ENCODE measurements at regions not wholly inside any gene's neighbourhood (a gene's known extent, or its start where the extent isn't known, plus 50 kb on each side); places are given as distances from the start of the nearest gene placed in this dataset.

GRCh38 chr13:109393045-109393444 lies 393.3 kb downstream of the IRS2 start:
- Histone ChIP-seq H3K9me2 (ENCODE audit: insufficient read depth) (no peaks in the 10 kb centered on the region), H3K36me3 (ENCODE audit: control insufficient read depth in 1 of 2, insufficient read depth in 2 of 2, low read length in 2 of 2) (no peaks in the 10 kb centered on the region), H3K4me3 (replicated peaks in 1 of 2; ENCODE audit: low read depth in 1 of 2, low read length in 2 of 2) (no peak overlapping the region), H2AFZ (ENCODE audit: low read depth, low read length, poor library complexity, severe bottlenecking) (no peak overlapping the region), H3K4me1 (ENCODE audit: control insufficient read depth in 1 of 2, insufficient read depth in 2 of 2, low read length in 2 of 2) (no peaks in the 10 kb centered on the region), H4K20me1 (ENCODE audit: insufficient read depth) (no peaks in the 10 kb centered on the region), H3K9ac (ENCODE audit: low read length) (no peak overlapping the region), H3K27ac (ENCODE audit: low read depth, low read length) (no peak overlapping the region), H3K27me3 (ENCODE audit: insufficient read depth, low read length) (no peaks in the 10 kb centered on the region), H3K4me2 (ENCODE audit: low read length) (no peak overlapping the region), H3K9me3 (ENCODE audit: control insufficient read depth in 1 of 2, insufficient read depth in 1 of 2, low read depth in 1 of 2, low read length in 2 of 2) (no peaks in the 10 kb centered on the region), H3K79me2 (ENCODE audit: insufficient read depth, low read length) (no peaks in the 10 kb centered on the region; the same call in 1 of the 2 replicates)
- intact Hi-C loops (cut with micrococcal nuclease) = no loop called here
- BruUV-seq (replicated peaks) = no TSS peak
- CTCF ChIA-PET = no interaction called here
- no peak for ATAC-seq
- POLR2A ChIA-PET = no interaction called here
- no peak for DNase-seq (ENCODE audit: low read depth, low spot score)
- TF ChIP-seq ZFX (IDR thresholded peaks at IDR 0.05) = no peak
- no peak for TF ChIP-seq ZBTB33 (IDR thresholded peaks at IDR 0.05; ENCODE audit: extremely low read depth, insufficient replicate concordance, low read length)
- no peak for TF ChIP-seq JUND (IDR thresholded peaks at IDR 0.05)
- TF ChIP-seq EGR1 (IDR thresholded peaks at IDR 0.05; ENCODE audit: low read depth) = no peak
- no peak for TF ChIP-seq POLR2A (IDR thresholded peaks at IDR 0.05; ENCODE audit: borderline replicate concordance, extremely low read depth, insufficient read depth, insufficient read length)
- TF ChIP-seq MAX (IDR thresholded peaks at IDR 0.05) = no peak
- RAD21 ChIA-PET (ENCODE audit: low non-redundant PET in 1 of 2, low total read pairs in 2 of 2, uncharacterized antibody in 2 of 2, unreplicated experiment in 2 of 2) = no interaction called here

GRCh38 chr13:109390391-109390790 lies 396.0 kb downstream of the IRS2 start:
- no TSS peak for BruUV-seq (replicated peaks)
- Histone ChIP-seq H3K4me1 (ENCODE audit: control insufficient read depth in 1 of 2, insufficient read depth in 2 of 2, low read length in 2 of 2) (no peaks in the 10 kb centered on the region), H3K4me2 (ENCODE audit: low read length) (no peak overlapping the region), H4K20me1 (ENCODE audit: insufficient read depth) (no peaks in the 10 kb centered on the region), H3K36me3 (ENCODE audit: control insufficient read depth in 1 of 2, insufficient read depth in 2 of 2, low read length in 2 of 2) (no peaks in the 10 kb centered on the region), H3K9me3 (ENCODE audit: control insufficient read depth in 1 of 2, insufficient read depth in 1 of 2, low read depth in 1 of 2, low read length in 2 of 2) (no peaks in the 10 kb centered on the region), H3K79me2 (ENCODE audit: insufficient read depth, low read length) (no peaks in the 10 kb centered on the region; the same call in 1 of the 2 replicates), H3K9ac (ENCODE audit: low read length) (no peak overlapping the region), H3K4me3 (replicated peaks in 1 of 2; ENCODE audit: low read depth in 1 of 2, low read length in 2 of 2) (no peak overlapping the region), H3K9me2 (ENCODE audit: insufficient read depth) (no peaks in the 10 kb centered on the region), H3K27ac (ENCODE audit: low read depth, low read length) (no peak overlapping the region), H2AFZ (ENCODE audit: low read depth, low read length, poor library complexity, severe bottlenecking) (no peak overlapping the region), H3K27me3 (ENCODE audit: insufficient read depth, low read length) (no peaks in the 10 kb centered on the region)
- ChIA-PET CTCF (no interaction called here), POLR2A (no interaction called here), RAD21 (ENCODE audit: low non-redundant PET in 1 of 2, low total read pairs in 2 of 2, uncharacterized antibody in 2 of 2, unreplicated experiment in 2 of 2) (no interaction called here)
- TF ChIP-seq EGR1 (IDR thresholded peaks at IDR 0.05; ENCODE audit: low read depth) (no peak), SP1 (IDR thresholded peaks at IDR 0.05; ENCODE audit: low read depth) (no peak), REST (IDR thresholded peaks at IDR 0.05; ENCODE audit: low read depth) (no peak), TCF7L2 (IDR thresholded peaks at IDR 0.05; ENCODE audit: borderline replicate concordance, extremely low read depth, insufficient read depth, insufficient read length) (no peak), POLR2AphosphoS5 (IDR thresholded peaks at IDR 0.05; ENCODE audit: low read depth, low read length) (no peak), EZH2phosphoT487 (IDR thresholded peaks at IDR 0.05; ENCODE audit: borderline replicate concordance) (no peak), ELF1 (IDR thresholded peaks at IDR 0.05; ENCODE audit: borderline replicate concordance, low read depth) (no peak), ZBTB33 (IDR thresholded peaks at IDR 0.05; ENCODE audit: extremely low read depth, insufficient replicate concordance, low read length) (no peak), ZFX (IDR thresholded peaks at IDR 0.05) (no peak)
- intact Hi-C loops (cut with micrococcal nuclease) = no loop called here
- no peak for DNase-seq (ENCODE audit: low read depth, low spot score)
- no peak for ATAC-seq

Data from HCT116 (cell line).